Posterior vena cava (tissue), 2 donors: ENCODE measurements at regions not wholly inside any gene's neighbourhood (a gene's known extent, or its start where the extent isn't known, plus 50 kb on each side); places are given as distances from the start of the nearest gene placed in this dataset.

ENCODE experiments used
- DNase-seq: peaks from one replicate; pipeline ENCODE4 v3.0.0-alpha.2; 2020; ENCODE audit warnings: low spot score
- intact Hi-C, 2 donors: fragments of 100-400 bp; cut with DNase I; formaldehyde crosslinking; loops; one replicate each; pipeline versions ENCODE4 v1.14.1 to v1.14.2; 2022 to 2023
- donor health status: DM: yes; HTN: yes; CAD: no.
- donor health status: DM: yes; HTN: yes; CAD: no.

DNA sequence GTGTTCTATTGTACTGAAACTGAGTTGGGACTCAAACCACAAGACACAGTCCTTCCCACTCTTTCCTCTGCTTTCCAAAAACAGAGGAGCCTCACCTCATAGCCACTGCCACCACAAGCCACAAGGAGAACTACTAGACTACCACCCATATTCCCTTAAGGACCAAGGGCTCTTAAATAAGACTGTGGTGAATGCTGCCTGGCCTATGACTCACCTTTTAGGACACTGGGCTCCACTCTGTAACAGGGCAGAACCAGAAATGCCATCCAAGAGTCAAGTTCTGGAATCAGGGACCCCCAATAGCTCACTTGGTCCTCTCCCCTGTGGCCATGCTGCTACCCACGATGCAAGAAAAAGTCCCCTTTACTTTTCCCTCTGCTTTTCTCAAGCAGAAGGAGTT, 851.4 kb downstream of the BCL11A start:
- intact Hi-C loops = no loop called here
- no peak for DNase-seq

DNA sequence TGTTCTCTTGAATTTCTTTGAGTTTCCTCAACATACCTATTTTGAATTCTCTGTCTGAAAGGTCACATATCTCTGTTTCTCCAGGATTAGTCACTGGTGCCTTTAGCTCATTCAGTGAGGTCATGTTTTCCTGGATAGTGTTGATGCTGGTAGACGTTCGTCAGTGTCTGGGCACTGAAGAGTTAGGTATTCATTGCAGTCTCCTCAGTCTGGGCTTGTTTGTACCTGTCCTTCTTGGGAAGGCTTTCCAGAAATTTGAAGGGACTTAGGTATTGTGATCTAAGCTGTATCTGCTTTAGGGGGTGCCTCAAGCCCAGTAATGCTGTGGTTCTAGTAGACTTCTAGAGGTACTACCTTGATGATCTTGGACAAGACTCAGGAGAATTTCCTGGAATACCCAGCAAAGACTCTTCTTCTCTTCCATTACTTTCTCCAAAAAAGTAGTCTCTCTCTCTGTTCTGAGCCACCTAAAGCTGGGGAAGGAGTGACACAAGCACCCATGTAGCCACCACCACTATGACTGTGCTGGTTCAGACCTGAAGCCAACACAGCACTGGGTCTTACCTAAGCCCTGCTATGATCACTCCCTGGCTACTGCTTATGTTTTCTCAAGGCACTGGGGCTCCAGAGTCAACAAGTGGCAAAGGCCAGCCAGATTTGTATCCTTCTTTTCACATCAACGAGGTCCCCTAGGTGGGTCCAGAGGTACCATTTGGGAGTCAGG, 852.0 kb downstream of the BCL11A start:
- DNase-seq = no peak

DNA sequence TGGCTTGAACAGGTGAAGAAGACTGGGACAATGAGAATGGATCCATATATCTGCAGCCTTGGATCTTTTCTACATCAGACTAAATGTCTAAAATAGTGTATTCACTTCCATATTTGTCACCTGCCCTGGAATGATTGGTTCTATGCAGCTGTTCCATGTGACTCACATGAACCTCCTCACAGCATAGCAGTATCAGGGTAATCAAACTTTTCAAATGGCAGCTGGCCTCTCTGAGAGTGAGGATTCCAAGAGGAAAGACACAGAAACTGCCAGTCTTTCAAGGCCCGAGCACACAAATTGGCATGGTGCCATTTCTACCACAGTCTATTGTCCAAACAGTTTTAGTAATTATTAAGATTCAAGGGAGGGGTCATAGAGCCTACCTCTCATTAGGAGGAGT, 859.3 kb downstream of the BCL11A start:
- intact Hi-C loops = no loop called here
- no peak for DNase-seq

More for the DNA sequence above, 852.0 kb downstream of the BCL11A start:
- intact Hi-C loops = no loop called here

DNA sequence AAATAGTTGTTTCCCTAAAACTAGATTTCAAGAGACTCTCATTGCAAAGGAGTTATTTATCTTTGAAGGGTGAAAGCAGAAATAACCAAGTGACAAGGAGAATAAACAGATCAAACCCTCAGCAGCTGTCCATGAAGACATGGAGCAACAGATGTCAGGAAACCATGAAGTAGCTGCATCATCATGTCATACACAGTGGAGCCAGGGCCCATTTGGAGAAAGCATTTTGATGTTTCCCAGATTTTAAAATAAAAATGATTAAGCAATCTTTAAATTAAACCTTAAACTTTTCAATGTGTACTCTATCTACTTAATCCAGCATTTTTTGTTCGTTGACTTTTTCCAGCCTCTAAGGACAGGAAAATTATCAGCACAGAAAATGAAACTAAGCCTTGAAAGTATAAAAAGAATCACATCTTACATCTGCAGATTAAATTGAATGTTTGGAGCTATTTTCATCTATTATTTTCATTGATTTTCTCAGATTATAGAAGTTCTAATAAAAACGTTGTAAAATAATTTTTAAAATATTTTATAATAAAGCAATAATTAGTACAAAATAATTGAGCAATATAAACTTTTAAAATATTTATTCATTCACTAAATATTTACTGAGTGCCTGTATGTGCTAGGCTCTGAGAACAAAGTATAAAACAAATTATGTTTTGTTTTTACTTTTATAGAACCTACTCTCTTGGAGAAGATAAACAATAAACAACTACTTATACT, 860.1 kb downstream of the BCL11A start:
- intact Hi-C loops = no loop called here
- no peak for DNase-seq

DNA sequence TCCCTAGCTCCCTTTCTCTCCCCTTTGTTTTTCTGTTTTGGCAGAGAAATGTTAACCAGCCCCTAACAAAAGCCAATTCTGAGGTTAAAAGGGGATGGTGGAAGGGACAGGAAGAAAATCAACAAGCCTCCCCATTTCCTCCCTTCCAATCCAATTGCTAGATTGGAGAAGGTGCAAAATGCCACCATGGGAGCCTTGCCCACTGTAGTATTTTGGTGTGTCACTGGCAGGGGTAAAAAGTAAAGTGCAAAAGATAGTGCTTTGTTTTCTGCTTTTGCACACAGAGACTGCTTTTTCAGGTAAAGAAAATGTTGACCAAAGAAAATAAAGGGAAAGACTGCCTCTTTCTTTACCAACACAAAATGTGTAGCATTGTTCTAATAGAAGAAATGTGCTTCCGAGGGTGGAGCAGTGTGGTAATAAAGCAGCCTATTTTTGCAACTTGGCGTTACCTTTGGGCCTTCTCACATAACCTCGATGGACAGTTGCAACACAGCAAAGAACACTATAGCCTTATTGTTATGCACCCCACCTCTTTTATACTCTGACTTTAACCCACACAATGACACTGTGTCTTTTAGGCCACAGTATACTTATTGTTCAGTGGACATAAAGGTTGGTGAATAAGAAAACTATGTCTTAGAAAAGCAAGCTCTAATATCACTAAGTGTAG, 861.8 kb downstream of the BCL11A start:
- no peak for DNase-seq
- intact Hi-C loops = no loop called here

DNA sequence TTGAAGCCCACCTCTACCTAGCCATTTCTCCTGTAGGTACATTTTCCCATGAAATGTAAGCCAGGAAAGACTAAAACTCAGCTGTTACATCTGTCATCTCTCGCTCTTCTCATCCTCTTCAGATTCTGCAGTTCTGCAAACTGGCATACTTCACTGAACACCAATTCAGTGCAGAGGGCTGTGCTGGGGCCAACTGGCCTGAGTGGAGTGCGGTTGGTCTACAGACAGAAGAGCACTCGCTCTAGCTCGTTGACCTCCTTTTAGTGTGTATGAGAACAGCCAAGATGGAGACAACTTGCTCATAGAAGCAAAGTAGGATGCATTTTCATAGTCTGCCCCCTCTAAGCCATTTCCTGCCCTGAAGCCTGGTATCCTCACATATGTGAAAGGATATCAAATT, 862.6 kb downstream of the BCL11A start:
- DNase-seq = no peak
- intact Hi-C loops = no loop called here

DNA sequence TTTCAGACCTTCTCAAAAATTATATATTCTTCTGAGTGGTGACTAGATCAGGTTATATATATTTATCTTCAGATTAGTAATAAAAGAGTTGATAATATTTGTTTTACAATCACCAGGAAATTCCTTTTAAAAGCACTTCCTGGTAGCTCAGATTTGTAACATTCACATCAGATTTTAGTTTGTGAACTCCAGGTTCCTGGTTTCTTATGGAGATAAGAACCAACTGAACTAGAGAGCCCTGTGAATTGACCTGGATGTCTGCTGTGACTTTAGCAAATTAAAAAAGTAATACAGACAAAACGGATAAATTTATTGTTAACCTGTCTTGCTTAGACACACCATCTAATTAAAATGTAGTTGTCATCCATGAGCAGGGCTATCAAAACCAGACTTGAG, 868.7 kb downstream of the BCL11A start:
- DNase-seq = no peak
- intact Hi-C loops = no loop called here

DNA sequence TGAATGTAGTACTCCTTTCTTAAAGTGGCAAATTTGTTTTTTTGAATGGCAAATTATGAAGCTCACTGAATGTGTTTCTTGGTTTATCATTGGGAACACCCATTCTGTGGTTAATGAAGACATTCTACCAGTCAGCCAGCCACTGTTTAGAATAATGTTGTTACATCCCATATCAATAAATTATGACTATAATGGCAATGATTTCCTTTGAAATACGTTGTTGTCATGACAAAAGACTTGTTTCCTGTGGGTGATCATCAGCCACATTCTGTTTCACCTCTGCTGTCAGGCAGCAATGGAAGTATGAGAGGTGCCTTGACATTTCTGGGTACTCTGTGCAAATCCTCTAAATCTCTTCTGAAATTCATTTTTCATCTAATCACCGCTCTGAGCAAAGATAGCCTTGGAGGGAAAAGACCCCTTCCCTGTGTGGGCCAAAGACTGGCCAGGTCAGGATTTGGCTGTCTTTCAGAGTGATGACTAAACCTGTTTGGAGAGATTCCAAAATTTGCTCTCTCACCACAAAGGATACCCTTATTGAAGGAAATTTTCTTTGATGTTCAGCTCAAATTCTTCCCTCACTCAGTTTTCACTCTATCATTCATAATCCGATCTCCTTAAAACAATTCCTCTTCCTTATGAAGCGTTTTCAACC, 869.2 kb downstream of the BCL11A start:
- intact Hi-C loops = no loop called here
- DNase-seq = no peak

DNA sequence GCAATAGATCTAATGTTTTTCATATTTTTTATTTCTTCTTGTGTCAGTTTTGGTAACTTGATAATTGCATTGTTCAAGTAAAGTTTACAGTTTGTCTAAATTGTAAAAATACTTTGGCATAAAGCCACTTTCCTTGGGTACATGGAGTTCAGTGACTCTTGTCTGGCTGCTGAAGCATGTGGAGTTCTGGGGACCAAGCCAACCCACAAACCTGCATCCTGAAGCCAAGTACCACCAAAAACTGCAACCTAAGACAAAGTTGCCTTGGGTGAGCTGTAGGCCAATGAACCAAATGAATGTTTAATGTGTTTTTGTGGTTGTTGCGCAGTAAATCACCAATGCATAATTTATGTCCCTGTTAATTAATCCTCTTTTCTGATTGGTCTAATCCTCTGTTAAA, 872.6 kb downstream of the BCL11A start:
- DNase-seq = no peak
- intact Hi-C loops = no loop called here

DNA sequence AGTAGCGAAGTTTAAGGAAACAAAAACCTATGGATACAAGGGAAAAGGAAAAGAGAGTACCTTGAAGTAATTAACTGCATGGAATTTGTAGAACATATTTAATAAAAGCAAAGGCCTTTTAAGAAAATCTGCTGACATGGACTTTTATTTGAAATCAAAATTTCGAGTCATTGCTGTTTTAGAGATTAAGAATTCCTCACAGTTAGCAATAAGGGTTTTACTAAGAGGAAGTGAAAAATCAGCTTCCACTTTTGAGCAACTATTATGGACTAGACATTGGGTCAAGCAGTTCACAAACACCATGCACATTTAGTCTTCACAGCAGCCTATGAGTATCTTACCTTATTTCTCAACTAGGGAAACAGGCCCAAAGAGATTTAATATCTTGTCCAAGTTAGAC, 876.3 kb downstream of the BCL11A start:
- intact Hi-C loops = no loop called here

DNA sequence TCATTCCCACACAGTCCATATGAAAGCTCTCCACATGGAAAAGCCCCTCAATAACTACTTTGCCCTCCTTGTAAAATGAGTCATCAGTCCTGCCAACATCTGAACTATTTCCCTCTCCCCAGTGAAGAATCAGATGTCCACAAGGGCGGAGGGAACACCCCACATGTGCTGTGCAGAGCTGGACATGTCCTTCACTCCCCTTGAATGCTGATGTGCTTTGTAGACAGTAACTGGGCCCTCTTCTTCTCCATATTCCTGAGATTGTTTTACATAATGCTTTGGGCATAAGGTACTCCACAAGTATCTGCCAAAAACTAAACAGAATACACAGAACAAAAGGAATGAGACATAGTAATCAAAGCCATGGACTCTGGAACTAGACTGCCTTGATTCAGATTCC, 879.4 kb downstream of the BCL11A start:
- intact Hi-C loops = no loop called here

More for the DNA sequence above, 876.3 kb downstream of the BCL11A start:
- DNase-seq = no peak

DNA sequence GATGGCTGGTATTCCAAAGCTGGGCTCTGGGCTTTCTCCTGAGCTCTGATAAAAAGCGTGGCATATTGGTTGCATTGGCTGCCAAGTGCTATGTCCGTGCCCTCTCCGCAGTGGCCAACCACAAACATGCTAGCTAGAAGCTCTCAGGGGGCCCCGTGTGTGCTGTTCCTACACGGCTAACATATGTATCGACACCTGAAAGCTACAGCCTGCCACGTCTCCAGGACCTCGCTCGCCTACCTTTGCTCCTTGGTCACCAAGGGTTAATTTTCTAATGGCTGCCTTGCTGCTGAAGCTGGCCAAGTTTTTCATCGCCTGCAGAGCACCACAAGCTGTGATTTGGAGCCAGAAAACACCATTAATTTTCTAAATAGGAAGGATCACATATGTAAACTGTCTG, 888.4 kb downstream of the BCL11A start:
- no peak for DNase-seq
- intact Hi-C loops = no loop called here

More for the DNA sequence above, 879.4 kb downstream of the BCL11A start:
- no peak for DNase-seq

DNA sequence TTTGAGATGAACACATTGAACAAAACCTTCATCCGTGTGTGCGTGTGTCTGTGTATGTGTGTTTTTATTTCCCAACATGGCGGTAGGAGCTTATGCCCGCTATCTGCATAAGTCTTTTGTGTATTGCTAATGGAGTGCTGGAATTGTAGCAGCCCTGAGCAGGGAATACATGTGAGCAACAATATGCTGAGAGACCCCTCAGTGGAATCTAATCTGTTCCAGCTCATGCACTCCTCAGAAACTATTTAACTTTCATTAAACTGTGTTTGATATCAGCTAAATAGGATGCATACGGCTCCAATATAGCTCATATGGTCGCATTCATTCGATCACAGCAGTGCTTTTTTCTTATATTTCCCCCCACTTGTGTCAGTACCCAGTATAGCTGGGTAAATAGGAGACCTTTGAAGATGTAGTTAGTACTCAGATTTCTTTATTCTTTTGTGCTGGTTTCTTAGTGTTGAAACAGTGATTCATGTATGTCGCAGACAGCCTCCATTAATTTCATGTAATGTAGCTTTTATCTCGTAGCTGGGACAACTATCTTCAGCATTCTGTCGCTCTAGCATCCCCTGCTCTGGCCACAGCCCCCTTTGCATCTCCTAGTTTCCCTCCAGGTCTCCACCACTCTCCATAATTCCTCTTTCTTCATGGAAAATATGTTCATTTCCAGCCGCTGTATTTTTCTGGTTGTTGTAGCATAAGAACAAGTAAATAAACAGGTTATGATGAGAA, 891.2 kb downstream of the BCL11A start:
- intact Hi-C loops = no loop called here
- no peak for DNase-seq

DNA sequence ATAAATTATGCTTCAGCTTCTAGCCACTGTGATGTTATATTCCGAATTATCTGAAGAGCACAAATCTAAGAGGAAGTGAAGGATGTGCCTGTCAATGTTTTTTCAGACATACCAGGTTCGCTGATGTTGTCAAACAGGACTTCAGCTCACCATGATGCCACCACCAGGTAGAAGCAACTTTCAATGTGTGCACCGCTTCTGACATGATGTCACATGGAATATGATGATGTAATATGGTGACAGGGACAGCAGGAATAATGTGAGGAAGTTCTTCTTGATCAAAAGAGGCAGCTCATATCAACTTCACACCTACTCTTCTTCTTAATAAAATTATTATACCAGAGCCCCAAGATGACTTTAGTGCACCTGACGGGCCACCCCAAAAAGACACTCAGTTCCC, 893.2 kb downstream of the BCL11A start:
- no peak for DNase-seq
- intact Hi-C loops = no loop called here

DNA sequence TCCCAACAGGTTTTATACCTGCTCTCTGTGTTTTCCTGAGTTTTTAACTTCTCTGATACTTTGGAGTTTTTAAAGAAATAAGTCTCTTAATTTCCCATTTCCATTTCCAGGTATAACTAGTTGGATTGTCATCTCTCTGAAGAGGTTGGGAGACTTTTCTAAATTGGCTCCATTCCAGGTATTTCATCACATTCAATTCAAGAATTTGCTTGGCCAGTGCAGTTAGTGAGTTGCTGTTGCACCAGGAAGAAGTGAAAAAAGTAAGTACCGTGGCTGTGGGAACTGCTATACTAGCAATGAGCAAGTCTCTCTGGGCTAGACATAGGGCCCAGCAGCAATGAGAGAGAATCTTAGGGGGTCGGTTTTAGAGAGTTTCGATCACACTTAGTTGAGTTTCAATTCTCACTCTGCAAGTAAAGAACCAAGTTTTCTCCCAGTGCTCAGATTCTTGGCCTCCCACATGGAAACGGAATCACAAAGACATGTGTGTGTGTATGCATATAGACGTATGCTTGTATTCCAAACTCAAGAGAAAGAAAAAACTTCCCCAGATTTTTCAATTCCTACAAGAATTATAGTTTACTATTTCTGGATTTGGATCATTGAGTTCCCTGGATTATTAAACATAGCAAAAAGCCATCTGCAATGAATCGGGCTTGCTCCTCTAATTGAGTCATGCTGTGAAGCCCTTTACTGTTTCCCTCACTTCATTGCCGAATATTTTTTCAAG, 894.4 kb downstream of the BCL11A start:
- DNase-seq = no peak
- intact Hi-C loops = no loop called here

DNA sequence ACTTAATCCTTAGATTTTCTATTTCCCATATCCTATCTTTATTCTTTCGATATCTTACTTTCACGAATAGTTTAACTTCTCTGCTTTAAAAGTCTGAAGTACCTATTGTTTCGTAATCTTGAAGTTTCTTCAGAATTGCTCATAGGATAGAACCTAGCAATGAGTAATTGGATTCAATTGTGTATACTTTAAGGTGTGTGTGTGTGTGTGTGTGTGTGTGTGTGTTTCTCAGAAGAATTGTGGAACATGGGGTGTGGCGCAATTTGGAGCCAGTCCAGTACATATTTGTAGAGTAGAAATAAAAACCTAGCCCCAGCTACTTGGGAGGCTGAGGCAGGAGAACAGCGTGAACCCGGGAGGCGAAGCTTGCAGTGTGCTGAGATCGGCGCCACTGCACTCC, 897.6 kb downstream of the BCL11A start:
- intact Hi-C loops = no loop called here

DNA sequence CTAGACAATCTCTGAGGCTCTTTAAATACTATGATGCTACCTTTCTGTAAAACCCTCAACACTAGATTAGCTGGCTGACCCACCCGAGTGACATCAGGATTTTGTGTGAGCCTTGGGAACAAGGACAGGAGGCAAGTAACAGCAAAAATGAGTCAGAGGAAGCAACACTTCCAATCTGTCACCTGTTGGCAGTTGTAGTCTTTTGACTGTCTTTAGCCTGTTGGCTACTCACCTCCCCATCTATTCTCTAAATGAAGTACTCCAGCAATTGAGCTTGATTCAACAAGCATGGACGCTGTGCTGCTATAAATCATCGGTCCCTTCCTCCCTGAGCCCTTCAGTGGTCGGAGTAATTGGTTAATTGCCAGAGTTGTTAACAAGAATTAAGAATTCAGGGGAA, 898.7 kb downstream of the BCL11A start:
- DNase-seq = no peak
- intact Hi-C loops = no loop called here

More for the DNA sequence above, 897.6 kb downstream of the BCL11A start:
- no peak for DNase-seq

DNA sequence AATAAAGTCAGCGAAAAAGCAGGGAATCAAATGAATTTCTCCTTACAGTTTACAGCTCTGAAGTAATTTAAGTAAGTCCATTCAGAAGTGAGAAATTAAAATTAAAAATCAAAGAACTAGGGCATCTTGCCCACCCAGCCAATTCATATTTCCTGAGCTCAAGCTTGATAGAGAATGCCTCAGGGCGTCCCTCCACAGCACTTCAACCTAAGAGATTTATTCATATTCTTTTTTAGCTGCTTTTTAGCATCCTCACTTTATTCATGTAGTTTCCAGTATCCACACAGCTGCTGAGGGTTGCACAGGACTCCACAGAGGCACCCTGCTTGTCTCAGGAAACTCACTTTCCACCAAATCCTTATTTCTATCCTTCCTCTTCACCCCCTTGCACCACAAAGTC, 900.3 kb downstream of the BCL11A start:
- intact Hi-C loops = no loop called here
- no peak for DNase-seq

DNA sequence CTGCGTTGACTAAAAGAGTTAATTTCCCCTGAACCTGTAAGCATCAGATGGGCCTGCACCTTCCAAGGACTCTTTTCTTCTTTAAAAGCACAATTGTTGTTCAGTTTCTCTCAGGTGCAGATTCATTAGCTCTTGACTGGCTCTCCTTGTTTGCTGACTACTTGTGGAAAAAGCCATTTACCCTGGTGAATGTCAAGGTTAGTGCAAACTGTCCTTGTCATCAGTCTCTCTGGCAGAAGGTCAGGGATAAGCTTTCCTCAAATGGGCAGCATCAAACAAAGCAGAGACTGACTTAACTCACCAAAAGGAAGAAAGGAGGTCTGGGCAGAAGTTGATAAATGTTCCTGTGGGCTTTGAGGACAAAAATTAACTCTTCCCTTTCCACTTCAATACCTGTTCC, 922.7 kb downstream of the BCL11A start:
- intact Hi-C loops = no loop called here
- no peak for DNase-seq
